Upper lobe of left lung (tissue), 6 donors: ENCODE measurements at regions not wholly inside any gene's neighbourhood (a gene's known extent, or its start where the extent isn't known, plus 50 kb on each side); places are given as distances from the start of the nearest gene placed in this dataset.

Experiments
- ATAC-seq, 2 donors: fragments of 200-7000 bp; cut with Tn5 transposase; one replicate each; pipeline ENCODE4 v1.9.1; 2022; ENCODE audit warnings: mild to moderate bottlenecking in 2 of 2, moderate library complexity in 2 of 2; ENCODE audit not compliant: low FRiP score in 2 of 2
- DNase-seq, 2 donors: peaks; one replicate each; pipeline ENCODE4 v3.0.0-alpha.2; 2019 to 2020
- H3K27ac ChIP-seq, 4 donors: fragments of 200-600 bp; sonication (generic); one replicate each; pipeline ENCODE4 v1.5.1; 2016 to 2019
- H3K27me3 ChIP-seq, 4 donors: fragments of 200-600 bp; sonication (generic); one replicate each; pipeline ENCODE4 v1.5.1; 2017 to 2019
- H3K36me3 ChIP-seq, 4 donors: fragments of 200-600 bp; sonication (generic); one replicate each; pipeline ENCODE4 v1.5.1; 2016 to 2019
- H3K4me1 ChIP-seq, 4 donors: fragments of 200-600 bp; sonication (generic); one replicate each; pipeline ENCODE4 v1.5.1; 2018 to 2019
- H3K4me3 ChIP-seq, 4 donors: fragments of 200-600 bp; sonication (generic); one replicate each; pipeline ENCODE4 v1.5.1; 2017 to 2019; ENCODE audit warnings: mild to moderate bottlenecking in 2 of 4, moderate library complexity in 1 of 4
- H3K9me3 ChIP-seq, 4 donors: fragments of 200-600 bp; sonication (generic); one replicate each; pipeline ENCODE4 v1.5.1; 2018 to 2019
- CTCF ChIP-seq, 6 experiments: fragments of 450-650 bp in 4 of 6; fragments of 200-600 bp in 2 of 6; sonication (generic) in 2 of 6; IDR thresholded peaks; one replicate each; pipeline ENCODE4 v1.5.1; 2016 to 2019; ENCODE audit warnings: antibody characterized with exemption in 6 of 6
- EP300 ChIP-seq, 4 donors: sonication (generic); formaldehyde crosslinking; IDR thresholded peaks; one replicate each; pipeline ENCODE4 v1.5.1; 2017; ENCODE audit warnings: antibody characterized with exemption in 4 of 4, control low read depth in 2 of 4
- POLR2A ChIP-seq, 4 donors: fragments of 450-650 bp; IDR thresholded peaks; one replicate each; pipeline ENCODE4 v1.5.1; 2016 to 2017; ENCODE audit warnings: antibody characterized with exemption in 4 of 4, mild to moderate bottlenecking in 2 of 4
- POLR2AphosphoS5 ChIP-seq, 2 donors: sonication (generic); formaldehyde crosslinking; IDR thresholded peaks; one replicate each; pipeline ENCODE4 v1.5.1; 2017; ENCODE audit warnings: antibody characterized with exemption in 2 of 2
- WGBS, 2 donors: methylation state at CpG; one replicate each; pipeline ENCODE4 v1.1.5; 2017 to 2018; 5-methylcytosine and 5-hydroxymethylcytosine counted together
- donor health status: DM: no; HTN: no; CAD: no; lungs with moderate emphysema.
- donor health status: DM: no; HTN: yes; CAD: no; lungs with severe emphysema.

GRCh38 chr3:95399585-95399984 lies 1336.7 kb downstream of the NSUN3 start:
- Histone ChIP-seq H3K36me3 (no peaks in the 10 kb centered on the region), H3K9me3 (no peaks in the 10 kb centered on the region), H3K27me3 (no peaks in the 10 kb centered on the region), H3K4me1 (no peaks in the 10 kb centered on the region), H3K4me3 (no peak overlapping the region), H3K27ac (no peak overlapping the region)
- no peak for TF ChIP-seq POLR2A (IDR thresholded peaks at IDR 0.05)
- TF ChIP-seq EP300 (IDR thresholded peaks at IDR 0.05): no peak
- no peak for TF ChIP-seq POLR2AphosphoS5 (IDR thresholded peaks at IDR 0.05)
- DNase-seq (no peak), ATAC-seq (no peak)
- WGBS, 2 donors: 67 to 82% methylated on average over 3 of the region's 3 CpGs

- Histone ChIP-seq H3K36me3 (no peaks in the 10 kb centered on the region), H3K27me3 (no peaks in the 10 kb centered on the region), H3K4me1 (no peaks in the 10 kb centered on the region), H3K4me3 (no peak overlapping the region), H3K9me3 (no peaks in the 10 kb centered on the region), H3K27ac (no peak overlapping the region)
- DNase-seq: no peak
- TF ChIP-seq POLR2A (IDR thresholded peaks at IDR 0.05) (no peak), EP300 (IDR thresholded peaks at IDR 0.05) (no peak)
- WGBS, 2 donors: 62 to 83% methylated on average over 2 of the region's 2 CpGs
- ATAC-seq: no peak
Measured at GRCh38 chr3:95401693-95402092, 1338.8 kb downstream of the NSUN3 start.

- Histone ChIP-seq H3K9me3 (peaks cover 0 to 6% (median 0%) of the 10 kb centered on the region in 4 donors), H3K4me3 (no peak overlapping the region), H3K27ac (no peak overlapping the region), H3K36me3 (no peaks in the 10 kb centered on the region), H3K27me3 (no peaks in the 10 kb centered on the region), H3K4me1 (no peaks in the 10 kb centered on the region)
- DNase-seq (no peak), ATAC-seq (no peak)
- WGBS, 2 donors: 73 to 81% methylated on average over 4 of the region's 4 CpGs
- TF ChIP-seq EP300 (IDR thresholded peaks at IDR 0.05) (no peak), CTCF (IDR thresholded peaks at IDR 0.05) (no peak), POLR2A (IDR thresholded peaks at IDR 0.05) (no peak), POLR2AphosphoS5 (IDR thresholded peaks at IDR 0.05) (no peak)
Measured at GRCh38 chr3:95407709-95408463, 1345.0 kb downstream of the NSUN3 start.

GRCh38 chr3:95408464-95408862 lies 1345.6 kb downstream of the NSUN3 start:
- Histone ChIP-seq H3K4me3 (no peak overlapping the region), H3K4me1 (no peaks in the 10 kb centered on the region), H3K36me3 (no peaks in the 10 kb centered on the region), H3K27me3 (no peaks in the 10 kb centered on the region), H3K27ac (no peak overlapping the region), H3K9me3 (peaks cover 0 to 6% (median 0%) of the 10 kb centered on the region in 4 donors)
- TF ChIP-seq CTCF (IDR thresholded peaks at IDR 0.05) (no peak), EP300 (IDR thresholded peaks at IDR 0.05) (no peak), POLR2AphosphoS5 (IDR thresholded peaks at IDR 0.05) (no peak), POLR2A (IDR thresholded peaks at IDR 0.05) (no peak)
- 62 to 66% methylated on average over 3 of the region's 3 CpGs for WGBS, 2 donors
- ATAC-seq (no peak), DNase-seq (no peak)

- Histone ChIP-seq H3K27me3 (no peaks in the 10 kb centered on the region), H3K27ac (no peak overlapping the region), H3K4me3 (no peak overlapping the region), H3K36me3 (no peaks in the 10 kb centered on the region), H3K4me1 (no peaks in the 10 kb centered on the region), H3K9me3 (peaks cover 0 to 6% (median 0%) of the 10 kb centered on the region in 4 donors)
- 73 to 89% methylated on average over 4 to 6 of the region's 6 CpGs for WGBS, 2 donors
- ATAC-seq (peak in 1 of 2 donors; percentile 53), DNase-seq (peak in 1 of 2 donors; percentile 23)
- TF ChIP-seq POLR2AphosphoS5 (IDR thresholded peaks at IDR 0.05): no peak
- TF ChIP-seq CTCF (IDR thresholded peaks at IDR 0.05): no peak
- no peak for TF ChIP-seq POLR2A (IDR thresholded peaks at IDR 0.05)
- TF ChIP-seq EP300 (IDR thresholded peaks at IDR 0.05): no peak
Measured at GRCh38 chr3:95418251-95418650, 1355.4 kb downstream of the NSUN3 start.

- DNase-seq: no peak
- H3K36me3 ChIP-seq: no peaks in the 10 kb centered on the region
- no peaks in the 10 kb centered on the region for H3K27me3 ChIP-seq
- no peak for ATAC-seq
- WGBS, 2 donors: 51 to 61% methylated on average over 5 of the region's 5 CpGs
- no peak overlapping the region for H3K27ac ChIP-seq
- TF ChIP-seq POLR2A (IDR thresholded peaks at IDR 0.05) (no peak), POLR2AphosphoS5 (IDR thresholded peaks at IDR 0.05) (no peak), EP300 (IDR thresholded peaks at IDR 0.05) (no peak), CTCF (IDR thresholded peaks at IDR 0.05) (no peak)
- H3K4me3 ChIP-seq: no peak overlapping the region
- no peaks in the 10 kb centered on the region for H3K9me3 ChIP-seq
- no peaks in the 10 kb centered on the region for H3K4me1 ChIP-seq
Measured at GRCh38 chr3:95424279-95424678, 1361.4 kb downstream of the NSUN3 start.
